Activated CD4-positive, alpha-beta T cell treated with anti-CD3 and anti-CD28 coated beads, Interleukin-2, amount 50 U/mL, for 24 hours (primary cell): ENCODE measurements at regions not wholly inside any gene's neighbourhood (a gene's known extent, or its start where the extent isn't known, plus 50 kb on each side); places are given as distances from the start of the nearest gene placed in this dataset.

Experiments used
- DNase-seq, 2 donors: peaks; one replicate each; pipeline ENCODE4 v3.0.0-alpha.2; 2020; ENCODE audit warnings: low read depth in 1 of 2, low spot score in 1 of 2

DNA sequence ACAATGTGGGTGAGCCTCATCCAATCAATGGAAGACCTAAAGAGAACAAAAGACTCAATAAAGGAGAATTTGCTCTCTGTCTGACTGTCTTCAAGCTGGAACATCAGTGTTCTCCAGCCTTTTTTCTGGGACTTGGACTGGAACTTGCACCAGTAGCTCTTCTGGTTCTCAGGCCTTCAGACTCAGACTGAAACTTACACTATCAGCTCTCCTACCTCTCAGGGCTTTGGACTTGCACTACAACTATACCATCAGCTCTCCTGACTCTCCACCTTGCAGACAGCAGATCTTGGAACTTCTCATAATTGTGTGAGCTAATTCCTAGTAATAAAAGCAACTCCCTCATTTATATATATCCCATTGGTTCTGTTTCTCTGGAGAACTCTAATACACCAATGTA, 185.9 kb downstream of the SMIM20 start:
- no peak for DNase-seq

DNA sequence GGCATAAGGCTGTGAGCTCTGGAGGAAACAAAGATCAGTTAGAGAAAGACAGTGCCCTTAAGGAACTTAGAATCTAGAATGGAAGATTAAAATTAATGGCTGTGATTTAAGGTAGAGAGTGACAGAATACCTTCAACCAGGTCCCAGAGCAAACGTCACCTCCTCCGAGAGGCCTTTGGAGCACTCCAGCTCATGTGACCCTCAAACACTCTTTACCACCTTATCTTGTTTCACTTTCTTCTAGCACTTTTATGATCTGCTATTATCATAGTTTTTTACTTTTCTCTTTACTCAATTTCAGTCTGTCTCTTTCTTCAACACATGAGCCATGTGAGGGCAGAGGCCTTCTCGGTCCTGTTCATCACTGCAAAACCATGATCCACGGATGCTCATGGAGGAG, 187.0 kb downstream of the SMIM20 start:
- no peak for DNase-seq

DNA sequence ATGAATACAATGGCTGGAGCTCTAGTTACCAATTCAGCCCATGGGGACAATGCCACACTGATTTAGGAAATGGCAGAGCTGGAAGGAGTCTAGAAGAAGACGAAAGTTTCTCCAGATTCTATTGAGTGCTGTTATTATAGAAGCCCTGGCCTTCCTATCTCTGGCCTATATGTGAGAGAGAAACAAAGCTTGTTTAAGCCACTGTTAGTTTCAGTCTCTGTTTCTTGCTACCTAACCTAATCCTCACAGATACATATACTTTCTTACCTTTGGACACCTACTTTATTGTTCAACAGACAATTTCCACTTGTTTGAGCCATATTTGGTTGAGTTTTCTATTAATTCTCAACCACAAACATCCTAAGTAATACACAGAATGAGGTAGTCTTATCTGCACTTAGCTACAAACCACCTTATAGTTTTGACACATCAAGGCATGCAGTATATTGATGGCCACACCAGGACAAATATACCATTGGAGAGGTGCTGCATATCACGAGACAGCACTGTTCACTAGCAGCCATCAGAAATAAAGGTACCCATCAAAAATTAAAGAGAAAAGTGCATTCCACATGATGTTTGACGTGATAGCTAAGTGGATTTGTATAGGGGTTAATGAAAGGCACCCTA, 190.2 kb downstream of the SMIM20 start:
- DNase-seq: no peak

DNA sequence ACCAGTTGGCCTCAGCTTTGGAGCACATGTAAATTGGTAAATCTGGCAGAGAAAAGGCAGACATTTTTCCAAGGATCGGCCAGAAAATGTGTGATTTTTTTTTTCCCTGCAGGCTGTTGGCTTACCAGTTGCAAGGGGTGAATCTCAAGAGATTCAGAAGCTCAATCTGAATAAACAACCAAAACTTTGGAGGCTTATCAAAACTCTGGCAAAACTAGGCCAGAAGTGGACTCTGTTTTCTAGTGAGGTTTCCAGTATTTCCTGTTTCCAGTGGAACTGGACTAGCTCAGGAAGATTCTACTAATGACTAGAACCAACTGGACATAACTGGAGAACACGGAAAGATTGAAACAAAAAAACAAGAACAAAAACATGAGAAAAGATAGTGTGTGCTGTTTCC, 191.3 kb downstream of the SMIM20 start:
- DNase-seq: no peak

DNA sequence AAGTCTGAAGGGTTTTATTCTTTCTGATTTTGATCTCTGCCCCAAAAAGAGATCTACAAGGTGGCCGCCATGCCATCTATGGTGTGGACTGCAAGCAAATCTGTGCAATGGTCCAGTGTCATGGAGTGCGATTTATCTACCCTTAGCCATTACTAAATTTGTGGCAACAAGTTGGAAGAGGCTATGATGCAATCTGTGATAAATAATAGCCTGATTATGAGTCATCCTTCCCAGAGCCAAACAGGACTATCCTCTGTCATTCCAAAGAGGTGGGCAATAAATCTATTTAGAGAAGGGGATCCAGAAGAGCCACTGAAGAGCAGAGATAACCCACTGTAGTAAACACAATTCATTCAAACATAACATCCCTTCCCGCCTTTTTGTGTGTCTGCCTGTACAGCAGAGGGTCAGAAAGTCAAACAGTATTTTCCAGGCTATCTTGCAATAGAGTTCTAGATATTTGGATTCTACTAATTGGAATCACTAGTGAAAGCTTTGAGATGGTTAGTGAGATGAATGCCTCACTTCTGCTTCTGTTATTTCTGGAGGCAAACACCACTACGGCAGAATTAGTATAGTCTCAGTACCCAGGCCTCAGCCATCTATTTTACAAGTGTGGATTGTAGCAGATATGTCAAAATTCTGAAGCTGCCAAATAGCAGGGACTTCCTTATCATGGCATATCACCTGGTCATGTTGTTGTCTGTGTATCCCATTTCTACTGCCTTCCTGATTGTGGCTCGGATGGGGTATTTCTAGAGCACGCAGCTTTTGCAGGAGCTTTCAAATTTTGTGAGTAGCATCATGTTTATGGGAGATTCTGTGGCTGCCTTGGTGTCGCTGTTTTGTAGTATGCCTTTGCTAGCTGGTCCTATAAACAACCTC, 192.0 kb downstream of the SMIM20 start:
- DNase-seq: no peak

DNA sequence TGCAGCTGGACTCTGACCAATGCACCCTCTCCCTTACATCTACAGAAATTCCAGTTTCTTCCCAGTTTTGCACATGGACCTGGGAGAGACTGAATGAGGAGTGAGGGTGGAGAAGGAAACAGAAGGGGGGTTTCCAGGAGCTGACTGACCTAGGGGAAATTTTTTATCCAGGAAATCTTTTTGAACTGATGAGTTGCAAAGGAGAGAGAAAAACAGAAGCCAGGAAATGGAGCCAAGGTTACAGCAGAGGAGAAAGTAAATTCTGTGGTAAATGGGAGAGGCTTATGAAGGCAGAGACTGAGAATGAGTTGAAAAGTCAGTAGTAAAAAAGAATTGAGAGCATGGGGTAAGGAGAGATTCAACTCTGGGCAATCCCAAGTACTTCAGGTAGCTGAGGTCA, 192.8 kb downstream of the SMIM20 start:
- no peak for DNase-seq

DNA sequence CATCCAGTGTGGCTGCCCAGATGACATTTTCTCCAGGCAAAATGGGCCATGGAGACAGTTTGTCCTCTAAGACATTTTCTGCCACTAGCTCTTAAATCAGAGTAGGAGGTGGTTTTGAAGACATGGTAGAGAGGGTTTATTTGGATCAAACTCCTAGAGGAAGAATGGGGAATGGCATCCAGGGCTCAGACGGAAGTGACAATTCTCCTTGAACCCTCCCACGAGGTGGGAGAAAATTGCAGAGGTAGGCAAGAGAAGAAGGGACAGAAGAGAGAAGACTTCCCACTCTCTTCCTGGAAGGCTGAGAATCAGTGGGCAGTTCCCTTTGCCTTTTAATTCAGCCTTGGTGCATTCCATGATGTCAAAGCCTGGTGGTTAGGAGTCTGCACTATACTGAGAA, 194.0 kb downstream of the SMIM20 start:
- DNase-seq: no peak

DNA sequence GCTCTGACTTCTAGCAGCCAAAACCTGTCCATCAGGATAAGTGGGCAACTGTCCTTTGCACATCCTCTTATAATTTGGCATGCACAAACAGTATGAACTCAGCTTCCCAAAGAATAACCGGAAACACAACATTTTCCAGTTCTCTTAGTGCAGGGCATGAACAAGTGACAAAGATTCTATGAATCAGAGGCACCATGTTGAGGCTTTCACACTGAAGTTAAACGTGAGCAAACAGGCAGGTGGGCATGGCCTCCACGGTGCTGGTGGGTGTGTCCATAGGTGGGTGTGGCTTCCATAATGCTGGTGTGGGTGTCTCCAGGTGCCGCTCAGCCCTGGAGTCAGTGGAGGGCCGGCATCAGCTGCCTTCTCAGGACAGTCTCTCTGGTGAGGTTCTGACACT, 196.5 kb downstream of the SMIM20 start:
- no peak for DNase-seq

DNA sequence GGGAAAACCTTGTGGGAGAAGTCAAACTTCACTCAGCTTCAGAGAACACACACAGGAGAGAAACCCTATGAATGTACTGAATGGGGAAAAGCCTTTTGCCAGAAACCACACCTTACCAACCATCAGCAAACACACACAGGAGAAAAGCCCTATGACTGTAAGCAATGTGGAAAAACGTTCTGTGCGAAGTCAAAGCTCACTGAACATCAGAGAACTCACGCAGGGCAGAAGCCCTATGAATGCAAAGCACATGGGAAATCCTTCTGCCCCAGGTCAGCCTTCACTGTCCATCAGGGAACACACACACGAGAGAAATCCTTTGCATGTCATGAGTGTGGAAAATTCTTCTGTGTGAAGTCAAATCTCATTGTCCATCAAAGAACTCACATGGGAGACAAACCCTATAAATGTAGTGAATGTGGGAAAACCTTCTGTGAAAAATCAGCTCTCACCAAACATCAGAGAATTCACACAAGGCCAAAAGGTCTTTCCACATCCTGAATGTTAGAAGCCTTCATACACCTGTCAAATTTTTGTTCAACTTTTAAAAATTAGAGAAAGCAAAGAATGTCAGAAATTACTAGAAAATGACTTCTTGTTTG, 199.4 kb downstream of the SMIM20 start:
- DNase-seq: no peak

DNA sequence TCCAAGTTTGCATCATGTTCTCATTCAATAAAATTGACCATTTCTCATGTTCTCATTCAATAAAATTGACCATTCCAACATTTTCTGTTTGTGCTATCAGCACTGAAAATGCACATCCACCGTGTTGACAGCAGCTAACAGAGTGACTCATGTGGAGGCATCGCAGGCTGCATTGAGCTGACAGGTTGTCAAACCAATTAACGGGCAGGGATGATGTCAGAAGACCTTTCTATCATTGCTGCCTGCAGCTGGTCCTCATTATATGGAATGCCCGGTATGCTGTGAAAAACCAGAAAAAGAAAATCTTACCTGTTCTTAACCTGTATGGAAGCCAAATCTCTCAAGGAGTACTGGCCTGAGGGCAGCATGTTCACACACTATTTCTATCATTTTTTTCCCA, 202.0 kb downstream of the SMIM20 start:
- DNase-seq: no peak

DNA sequence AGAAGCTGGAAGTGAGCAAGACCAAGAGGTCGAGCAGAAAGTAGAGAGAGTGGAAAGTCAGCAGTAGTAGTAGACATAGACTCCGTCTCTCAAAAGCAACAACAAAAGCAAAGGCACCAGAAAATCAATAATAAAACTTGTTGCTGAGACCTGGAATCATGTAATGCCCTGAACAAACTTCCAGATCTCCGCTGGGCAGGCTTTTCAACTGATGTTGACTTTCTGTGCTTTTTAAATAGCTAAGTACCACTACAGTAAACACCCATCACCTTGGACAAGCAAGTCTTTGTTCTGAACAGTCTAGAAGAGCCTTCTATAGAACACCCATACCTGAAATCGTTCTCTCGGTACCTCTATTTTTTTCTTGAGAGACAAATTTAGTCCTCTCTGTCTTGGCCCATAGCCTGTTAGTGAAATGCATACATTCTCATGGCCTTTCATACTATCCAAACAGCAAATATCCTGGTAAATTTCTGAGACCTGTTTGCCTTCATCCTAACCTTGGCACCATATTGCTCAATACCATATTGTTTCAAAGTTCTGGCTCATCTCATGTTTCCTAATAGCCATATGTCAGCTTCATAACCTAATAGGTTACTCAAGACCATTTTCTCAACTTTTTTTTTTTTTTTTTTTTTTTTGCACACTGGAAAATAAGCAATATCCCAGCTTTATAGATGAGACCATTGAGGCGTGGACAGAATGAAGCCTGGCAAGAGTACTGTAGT, 200.6 kb upstream of the RBPJ start:
- DNase-seq: no peak

DNA sequence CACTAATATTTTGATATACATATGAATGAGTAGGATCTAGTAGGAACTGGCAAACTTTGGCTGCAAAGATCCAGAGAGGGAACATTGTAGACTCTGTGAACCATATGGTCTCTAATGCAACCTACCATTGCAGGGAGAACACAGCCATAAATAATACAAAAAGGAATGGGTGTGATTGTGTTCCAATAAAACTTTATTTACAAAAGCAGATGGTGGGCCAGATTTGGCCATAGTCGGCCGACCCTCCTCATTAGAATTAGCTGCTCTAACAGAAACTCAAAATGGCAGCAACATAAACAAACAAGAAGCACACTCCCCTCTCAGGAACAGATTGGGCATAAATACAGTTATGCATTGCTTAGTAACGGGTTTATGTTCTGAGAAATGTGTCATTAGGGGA, 198.1 kb upstream of the RBPJ start:
- DNase-seq: no peak

DNA sequence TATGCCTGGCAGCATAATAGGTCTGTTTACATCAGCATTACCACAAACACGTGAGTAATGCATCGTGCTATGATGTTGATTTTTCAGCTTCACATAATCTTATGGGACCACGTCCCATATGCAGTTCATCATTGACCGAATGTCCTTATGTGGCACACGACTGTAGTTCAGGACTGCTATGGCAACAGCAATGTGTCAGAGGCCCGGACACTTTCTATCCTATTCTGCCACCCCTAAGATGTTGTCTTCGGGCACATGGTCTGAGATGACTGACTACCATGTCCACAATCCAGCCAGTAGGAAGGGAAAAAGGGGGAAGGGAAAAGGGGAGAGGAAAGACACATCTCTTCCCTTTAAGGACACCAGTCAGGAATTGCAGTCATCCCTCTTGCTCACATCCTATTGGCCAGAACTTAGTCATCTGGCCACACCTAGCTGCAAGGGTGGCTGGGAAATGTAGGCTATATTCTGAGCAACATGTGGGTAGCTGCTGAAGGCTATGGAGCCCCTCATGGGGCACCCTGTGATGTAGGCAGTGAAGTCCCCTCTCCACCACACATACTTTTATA, 196.0 kb upstream of the RBPJ start:
- DNase-seq: no peak

DNA sequence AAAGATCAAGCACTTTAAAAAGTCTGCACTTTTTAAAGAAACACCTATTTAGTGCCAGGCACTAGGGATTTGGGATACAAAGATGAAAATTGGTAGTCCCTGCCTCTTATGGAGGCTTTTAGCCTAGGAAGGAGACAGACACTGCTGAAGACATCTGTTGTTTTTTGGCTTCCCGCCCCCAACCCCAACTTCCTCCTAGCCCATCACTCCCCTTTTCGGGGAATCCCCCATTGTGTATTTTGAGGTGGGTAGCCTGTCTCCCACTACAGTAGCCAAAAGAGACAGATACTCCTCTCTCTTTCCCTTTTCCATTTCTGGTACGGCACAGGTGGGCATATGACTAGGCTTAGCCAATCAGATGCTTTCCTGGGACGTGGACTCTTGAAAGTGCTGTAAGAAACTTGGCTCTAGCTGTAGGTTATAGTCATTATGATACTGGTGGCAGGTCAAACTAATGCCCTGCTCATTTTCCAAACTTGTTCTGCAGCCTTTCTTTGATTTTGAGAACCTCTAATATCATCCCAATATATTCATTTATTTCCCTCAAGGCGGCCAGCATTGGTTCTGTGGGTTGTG, 194.6 kb upstream of the RBPJ start:
- no peak for DNase-seq

DNA sequence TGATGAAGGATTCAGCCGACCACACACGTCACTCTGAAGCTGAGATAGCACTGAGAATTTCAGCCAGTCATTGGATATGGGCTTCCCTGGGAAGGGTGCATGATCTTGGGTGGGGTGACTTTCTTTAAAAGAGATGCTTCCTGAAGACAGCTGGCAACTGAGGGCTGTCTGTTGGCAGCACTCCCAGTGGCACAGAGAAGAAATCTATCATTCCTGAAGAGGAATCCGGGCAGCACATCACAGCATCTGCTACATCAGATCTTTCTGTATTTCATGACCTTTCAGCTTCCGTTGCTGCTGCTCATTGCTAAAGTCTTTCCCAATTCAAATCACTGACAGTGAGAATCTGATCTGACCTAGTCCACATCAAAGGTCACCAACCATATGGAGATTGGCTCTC, 193.8 kb upstream of the RBPJ start:
- DNase-seq: no peak

DNA sequence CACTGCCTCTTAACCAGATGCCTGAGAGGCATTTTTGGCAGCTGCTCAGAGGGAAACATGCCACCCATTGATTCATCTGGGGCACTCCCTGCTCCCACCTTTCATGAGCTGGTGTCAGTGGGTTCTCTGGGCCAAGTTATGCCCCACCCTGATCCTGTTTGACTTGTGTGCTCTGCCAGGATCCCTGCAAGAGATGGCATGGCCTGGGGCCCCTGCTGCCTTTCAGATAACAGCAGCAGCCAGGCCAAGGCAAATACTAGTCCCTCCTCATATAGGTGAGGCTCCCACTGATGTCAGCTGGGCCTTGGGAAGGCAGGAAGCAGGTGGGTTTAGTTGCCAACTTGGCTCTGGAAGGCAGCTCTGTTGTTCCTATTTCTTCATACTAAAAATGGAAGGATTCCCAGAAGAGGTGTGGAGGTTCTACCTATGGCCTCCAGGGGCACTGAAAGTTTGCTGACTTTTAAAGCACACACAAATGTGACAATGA, 192.9 kb upstream of the RBPJ start:
- no peak for DNase-seq

DNA sequence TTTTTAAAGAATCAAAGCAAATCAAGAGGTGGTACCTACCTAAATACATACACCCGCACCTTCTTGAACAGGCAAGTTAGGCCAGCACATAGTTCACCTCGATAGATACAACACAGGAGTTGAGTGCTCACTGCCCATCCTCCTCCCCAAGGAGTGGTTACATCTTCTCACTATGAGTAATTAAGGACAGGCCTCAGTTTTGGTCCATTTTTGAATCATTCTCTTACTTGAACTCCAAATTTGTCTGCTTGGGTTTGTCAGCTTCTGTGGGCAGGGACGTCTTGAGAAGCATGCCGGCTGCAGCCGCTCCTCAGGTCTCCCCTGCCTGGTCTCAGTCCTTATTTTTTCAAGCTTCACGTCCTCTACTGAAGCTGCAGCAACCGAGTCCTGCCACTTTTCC, 190.6 kb upstream of the RBPJ start:
- no peak for DNase-seq

DNA sequence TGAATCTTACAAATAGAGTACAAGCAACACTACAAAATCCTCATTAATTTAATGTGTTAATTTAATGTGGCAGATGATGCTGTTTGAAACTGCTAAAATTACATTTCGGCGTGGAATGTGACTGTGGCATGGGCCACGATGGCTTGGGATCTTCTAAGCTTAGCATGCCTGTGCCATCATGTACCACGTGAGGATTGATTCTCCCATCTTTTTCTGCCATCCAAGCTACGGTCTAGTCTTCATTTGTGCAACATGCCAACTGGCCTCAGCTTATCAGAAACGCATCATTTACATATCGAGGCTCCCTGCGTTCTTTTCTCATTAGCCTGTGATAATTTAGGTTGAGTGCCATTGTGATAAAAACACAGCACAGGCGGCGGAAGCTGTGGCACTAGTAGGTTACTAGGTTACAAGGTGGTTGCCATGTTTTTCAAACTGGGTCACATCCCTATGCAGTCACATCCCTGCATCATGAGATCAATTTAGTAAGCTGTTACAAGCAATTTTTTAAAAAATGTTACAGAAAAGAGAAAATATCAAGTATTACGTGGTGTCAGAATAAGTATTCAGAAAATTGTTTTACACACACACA, 189.9 kb upstream of the RBPJ start:
- no peak for DNase-seq

DNA sequence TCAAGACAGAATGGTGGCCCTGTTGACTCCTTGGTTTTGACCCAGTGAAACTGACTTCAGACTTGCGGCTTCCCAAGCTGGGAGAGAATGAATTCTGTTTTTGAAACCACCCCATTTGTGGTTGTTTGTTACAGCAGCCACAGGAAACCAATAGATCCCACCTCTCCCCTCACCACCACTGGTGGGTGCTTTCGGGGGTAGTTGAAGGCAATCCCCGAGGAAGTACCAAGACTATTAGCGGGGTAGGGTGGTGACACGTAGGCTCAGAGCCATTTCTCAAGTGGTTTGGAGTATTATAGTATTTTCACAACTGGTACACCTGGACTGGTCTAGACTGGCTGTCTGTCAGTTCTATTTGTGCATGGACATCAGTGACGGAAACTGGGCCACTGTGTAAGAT, 189.1 kb upstream of the RBPJ start:
- DNase-seq: no peak

DNA sequence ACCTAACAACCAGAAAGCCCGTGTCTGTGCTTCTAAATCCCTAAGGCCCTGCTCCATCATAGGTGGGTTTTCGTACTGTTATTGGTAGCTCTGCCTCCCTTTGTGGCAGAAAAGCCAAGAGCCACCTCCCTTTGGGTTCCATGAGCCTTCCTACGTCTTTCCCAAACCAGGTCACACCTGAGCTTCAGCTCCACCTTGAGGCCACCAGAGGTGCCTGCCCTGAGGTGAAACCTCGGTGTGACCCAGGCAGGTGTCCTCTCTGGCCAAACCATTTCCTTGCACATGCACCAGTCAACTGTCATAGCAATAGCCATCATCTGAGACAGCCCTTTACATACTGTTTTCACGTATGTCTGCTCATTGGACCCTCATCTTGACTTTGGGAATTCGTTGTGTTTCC, 188.0 kb upstream of the RBPJ start:
- no peak for DNase-seq

DNA sequence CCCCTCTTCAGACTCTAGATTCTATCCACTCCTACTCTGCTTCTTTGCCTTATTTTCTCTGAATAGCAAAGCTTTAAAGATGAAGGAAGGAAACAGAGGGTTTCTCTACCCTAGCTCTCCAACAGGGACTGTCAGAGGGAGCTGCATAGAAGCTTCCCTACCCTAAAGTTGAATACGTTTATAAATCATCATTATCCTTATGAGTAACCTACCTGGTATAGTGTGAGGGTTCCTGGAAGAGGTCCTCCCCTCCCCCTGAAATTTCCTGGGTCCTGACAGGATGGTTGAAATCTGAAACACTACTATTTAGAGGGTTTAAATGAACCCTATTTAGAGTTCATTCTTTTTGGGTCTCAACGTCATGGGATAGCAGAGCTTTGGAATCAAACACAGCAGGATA, 187.0 kb upstream of the RBPJ start:
- no peak for DNase-seq
